GM12878 (cell line): ENCODE measurements at regions not wholly inside any gene's neighbourhood (a gene's known extent, or its start where the extent isn't known, plus 50 kb on each side); places are given as distances from the start of the nearest gene placed in this dataset.

Source experiments
- ATAC-seq: fragments of 200-7000 bp; cut with Tn5 transposase; 3 replicates; pipeline ENCODE4 v1.9.1; 2020; ENCODE audit warnings: mild to moderate bottlenecking, moderate library complexity
- BruUV-seq: library from RNA; stranded (reverse); fragments of 400-500 nt; replicated peaks from 2 replicates; lab custom pipeline; 2021; lab: Mats Ljungman, UMichigan
- CTCF ChIA-PET: fragments of 300-600 bp; sonication (Branson Sonifier 250); formaldehyde crosslinking; extraction: SDS; loops from one replicate; lab custom pipeline; 2021; ENCODE audit warnings: inconsistent platforms; lab: Yijun Ruan, JAX
- POLR2A ChIA-PET: fragments of 350-600 bp; formaldehyde crosslinking; extraction: SDS; loops from one replicate; lab custom pipeline; 2021; ENCODE audit warnings: inconsistent platforms; lab: Charles Lee
- RAD21 ChIA-PET: fragments of 300-600 bp; sonication (Branson Sonifier 250); formaldehyde crosslinking; loops from one replicate; lab custom pipeline; 2023; ENCODE audit warnings: antibody characterized with exemption; ENCODE audit not compliant: unreplicated experiment; lab: Charles Lee
- SMC1A ChIA-PET: fragments of 300-600 bp; sonication (Branson Sonifier 250); formaldehyde crosslinking; loops from one replicate; lab custom pipeline; 2023; ENCODE audit not compliant: unreplicated experiment, uncharacterized antibody; lab: Charles Lee
- DNase-seq: peaks from one replicate; pipeline ENCODE4 v3.0.0-alpha.2; 2011; ENCODE audit warnings: low read depth, low spot score
- FAIRE-seq: peaks from 3 replicates; lab custom pipeline; 2011; peaks lifted over from hg19 to GRCh38; lab: Jason Lieb, UNC
- H2AFZ ChIP-seq: 2 replicates; pipeline ENCODE4 v1.6.0; 2011; ENCODE audit warnings: low read depth, low read length, control low read depth; ENCODE audit not compliant: control insufficient read depth
- H3K27ac ChIP-seq: 2 replicates; pipeline ENCODE4 v1.5.1; 2011; ENCODE audit warnings: control low read depth; ENCODE audit not compliant: control insufficient read depth, insufficient read depth
- H3K27me3 ChIP-seq, 2 experiments: replicated peaks in 1 of 2; 2 replicates each; pipeline versions ENCODE4 v1.6.0 to v1.6.1; 2011; ENCODE audit warnings: low read length in 1 of 2; ENCODE audit not compliant: control insufficient read depth in 2 of 2, insufficient read depth in 2 of 2
- H3K36me3 ChIP-seq, 2 experiments: 2 replicates each; pipeline ENCODE4 v1.5.1; 2011; ENCODE audit warnings: low read length in 1 of 2; ENCODE audit not compliant: control insufficient read depth in 2 of 2, insufficient read depth in 2 of 2
- H3K4me1 ChIP-seq: 2 replicates; pipeline ENCODE4 v1.6.1; 2011; ENCODE audit warnings: mild to moderate bottlenecking, low read length, moderate library complexity, mixed read lengths; ENCODE audit not compliant: control insufficient read depth, insufficient read depth
- H3K4me2 ChIP-seq: 2 replicates; pipeline ENCODE4 v1.6.0; 2011; ENCODE audit warnings: control low read depth; ENCODE audit not compliant: control insufficient read depth, insufficient read depth
- H3K4me3 ChIP-seq: fragments of 200-600 bp; sonication (generic); 2 replicates; pipeline ENCODE4 v1.5.1; 2016
- H3K79me2 ChIP-seq: 2 replicates; pipeline ENCODE4 v1.6.0; 2011; ENCODE audit warnings: low read length; ENCODE audit not compliant: control insufficient read depth, insufficient read depth
- H3K9ac ChIP-seq: 2 replicates; pipeline ENCODE4 v1.8.0; 2011; ENCODE audit warnings: low read length, control low read depth, mixed read lengths; ENCODE audit not compliant: control insufficient read depth, insufficient read depth
- H3K9me3 ChIP-seq: replicated peaks from 3 replicates; pipeline ENCODE4 v1.5.1; 2011; ENCODE audit warnings: mild to moderate bottlenecking, low read length; ENCODE audit not compliant: control insufficient read depth, insufficient read depth
- H4K20me1 ChIP-seq: 2 replicates; pipeline ENCODE4 v1.6.0; 2011; ENCODE audit not compliant: control insufficient read depth, insufficient read depth
- ATF2 ChIP-seq: IDR thresholded peaks from 2 replicates; pipeline ENCODE4 v1.6.1; 2012; ENCODE audit warnings: low read length, inconsistent platforms
- BRCA1 ChIP-seq: IDR thresholded peaks from 2 replicates; pipeline ENCODE4 v1.6.1; 2011; ENCODE audit warnings: low read depth, low read length, improper control_type of control experiment
- CBFB ChIP-seq: IDR thresholded peaks from 2 replicates; pipeline ENCODE4 v1.6.1; 2016; ENCODE audit warnings: antibody characterized with exemption, low read depth
- FOS ChIP-seq: IDR thresholded peaks from 3 replicates; pipeline ENCODE4 v1.6.1; 2011; ENCODE audit warnings: borderline replicate concordance; ENCODE audit not compliant: insufficient read length; ENCODE audit errors: extremely low read depth
- GATAD2B ChIP-seq: fragments of 450-650 bp; conservative IDR thresholded peaks from 2 replicates; pipeline ENCODE4 v1.6.1; 2017; ENCODE audit warnings: low read depth, mild to moderate bottlenecking, moderate library complexity
- MEF2A ChIP-seq: IDR thresholded peaks from 2 replicates; pipeline ENCODE4 v1.6.1; 2011; ENCODE audit warnings: low read depth, mild to moderate bottlenecking, low read length, moderate library complexity; ENCODE audit not compliant: insufficient read depth
- MLLT1 ChIP-seq: fragments of 450-650 bp; IDR thresholded peaks from 2 replicates; pipeline ENCODE4 v1.6.1; 2016; ENCODE audit warnings: mild to moderate bottlenecking
- NRF1 ChIP-seq: conservative IDR thresholded peaks from 2 replicates; pipeline ENCODE4 v1.6.1; 2011; ENCODE audit warnings: mild to moderate bottlenecking, low read depth, low read length, improper control_type of control experiment
- POLR2A ChIP-seq: IDR thresholded peaks from 2 replicates; pipeline ENCODE4 v1.6.1; 2011; ENCODE audit warnings: low read depth, mild to moderate bottlenecking, low read length
- POLR2AphosphoS5 ChIP-seq: IDR thresholded peaks from 2 replicates; pipeline ENCODE4 v1.6.1; 2011; ENCODE audit warnings: mild to moderate bottlenecking, low read length, inconsistent platforms
- SREBF2 ChIP-seq: IDR thresholded peaks from 2 replicates; pipeline ENCODE4 v1.6.1; 2012; ENCODE audit warnings: mild to moderate bottlenecking, low read length
- ZNF207 ChIP-seq: fragments of 450-650 bp; IDR thresholded peaks from 2 replicates; pipeline ENCODE4 v1.6.1; 2014; ENCODE audit warnings: antibody characterized with exemption, mild to moderate bottlenecking, borderline replicate concordance
- ZNF274 ChIP-seq: IDR thresholded peaks from one replicate; pipeline ENCODE4 v1.8.0; 2011; ENCODE audit not compliant: insufficient read length, insufficient read depth
- WGBS: methylation state at CpG from one replicate; pipeline ENCODE4 v1.1.6; 2016; ENCODE audit warnings: low lambda C conversion rate; ENCODE audit not compliant: insufficient replicate concordance, insufficient coverage; ENCODE audit errors: missing lambda C conversion rate; 5-methylcytosine and 5-hydroxymethylcytosine counted together
- in situ Hi-C: fragments of 300-500 bp; cut with MboI; formaldehyde crosslinking; loops from 9 replicates; pipeline ENCODE4 v1.14.3; 2018; ENCODE audit warnings: mixed read lengths
- intact Hi-C: fragments of 100-400 bp; cut with micrococcal nuclease; formaldehyde crosslinking; loops from one replicate; pipeline ENCODE4 v1.14.2; 2022; ENCODE audit not compliant: unreplicated experiment
- TF ChIP-seq, protein P1 (sequence below): IDR thresholded peaks from 2 replicates; pipeline ENCODE4 v1.6.1; 2012; ENCODE audit warnings: low read depth, low read length, improper control_type of control experiment
- TF ChIP-seq, protein P2 (sequence below): fragments of 150-350 bp; IDR thresholded peaks from 2 replicates; pipeline ENCODE4 v1.6.1; 2016; ENCODE audit warnings: low read depth, low read length

DNA sequence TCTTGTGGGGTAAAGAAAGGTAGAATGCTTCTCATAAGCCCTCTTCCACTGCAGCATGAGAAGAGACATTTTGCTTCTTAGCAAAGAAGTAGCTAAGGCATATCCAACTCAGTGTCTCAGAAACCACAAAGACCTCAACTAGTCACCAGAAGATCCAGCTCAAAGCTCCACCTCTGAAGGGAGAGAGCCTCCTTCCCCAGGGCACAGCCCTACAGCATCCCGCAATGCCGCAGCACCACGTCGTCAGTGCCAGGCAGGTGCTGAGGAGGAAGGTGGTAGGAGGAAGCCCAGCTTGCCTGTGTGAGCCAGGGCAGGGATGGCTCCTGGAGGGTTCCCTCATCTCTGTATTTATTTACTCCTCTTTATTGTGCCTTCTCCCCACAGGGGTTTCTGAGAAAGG lies 385.6 kb upstream of the NPVF start:
- SMC1A ChIA-PET, result no interaction called here
- Histone ChIP-seq H3K27me3 (no peaks in the 10 kb centered on the region; a peak in 1 of 4 replicates), H3K9me3 (no peaks in the 10 kb centered on the region), H4K20me1 (no peaks in the 10 kb centered on the region), H3K79me2 (no peaks in the 10 kb centered on the region), H2AFZ (no peak overlapping the region), H3K36me3 (no peaks in the 10 kb centered on the region), H3K4me3 (no peak overlapping the region), H3K4me2 (no peak overlapping the region), H3K27ac (no peak overlapping the region), H3K4me1 (no peaks in the 10 kb centered on the region), H3K9ac (no peak overlapping the region)
- intact Hi-C loops, result no loop called here
- BruUV-seq, result no TSS peak
- no peak for ATAC-seq
- no peak for DNase-seq
- FAIRE-seq, result no peak
- CTCF ChIA-PET, result no interaction called here
- 40% methylated on average over 4 of the region's 4 CpGs for whole genome bisulfite sequencing
- TF ChIP-seq FOS (no peak), ZNF207 (no peak), NRF1 (no peak), ZNF274 (no peak), GATAD2B (no peak), ATF2 (no peak), POLR2A (no peak), SREBF2 (no peak), MLLT1 (no peak), MEF2A (no peak), CBFB (no peak), BRCA1 (no peak), POLR2AphosphoS5 (no peak)
- TF ChIP-seq, protein P1, sequence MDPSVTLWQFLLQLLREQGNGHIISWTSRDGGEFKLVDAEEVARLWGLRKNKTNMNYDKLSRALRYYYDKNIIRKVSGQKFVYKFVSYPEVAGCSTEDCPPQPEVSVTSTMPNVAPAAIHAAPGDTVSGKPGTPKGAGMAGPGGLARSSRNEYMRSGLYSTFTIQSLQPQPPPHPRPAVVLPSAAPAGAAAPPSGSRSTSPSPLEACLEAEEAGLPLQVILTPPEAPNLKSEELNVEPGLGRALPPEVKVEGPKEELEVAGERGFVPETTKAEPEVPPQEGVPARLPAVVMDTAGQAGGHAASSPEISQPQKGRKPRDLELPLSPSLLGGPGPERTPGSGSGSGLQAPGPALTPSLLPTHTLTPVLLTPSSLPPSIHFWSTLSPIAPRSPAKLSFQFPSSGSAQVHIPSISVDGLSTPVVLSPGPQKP, result no peak
- TF ChIP-seq, protein P2, sequence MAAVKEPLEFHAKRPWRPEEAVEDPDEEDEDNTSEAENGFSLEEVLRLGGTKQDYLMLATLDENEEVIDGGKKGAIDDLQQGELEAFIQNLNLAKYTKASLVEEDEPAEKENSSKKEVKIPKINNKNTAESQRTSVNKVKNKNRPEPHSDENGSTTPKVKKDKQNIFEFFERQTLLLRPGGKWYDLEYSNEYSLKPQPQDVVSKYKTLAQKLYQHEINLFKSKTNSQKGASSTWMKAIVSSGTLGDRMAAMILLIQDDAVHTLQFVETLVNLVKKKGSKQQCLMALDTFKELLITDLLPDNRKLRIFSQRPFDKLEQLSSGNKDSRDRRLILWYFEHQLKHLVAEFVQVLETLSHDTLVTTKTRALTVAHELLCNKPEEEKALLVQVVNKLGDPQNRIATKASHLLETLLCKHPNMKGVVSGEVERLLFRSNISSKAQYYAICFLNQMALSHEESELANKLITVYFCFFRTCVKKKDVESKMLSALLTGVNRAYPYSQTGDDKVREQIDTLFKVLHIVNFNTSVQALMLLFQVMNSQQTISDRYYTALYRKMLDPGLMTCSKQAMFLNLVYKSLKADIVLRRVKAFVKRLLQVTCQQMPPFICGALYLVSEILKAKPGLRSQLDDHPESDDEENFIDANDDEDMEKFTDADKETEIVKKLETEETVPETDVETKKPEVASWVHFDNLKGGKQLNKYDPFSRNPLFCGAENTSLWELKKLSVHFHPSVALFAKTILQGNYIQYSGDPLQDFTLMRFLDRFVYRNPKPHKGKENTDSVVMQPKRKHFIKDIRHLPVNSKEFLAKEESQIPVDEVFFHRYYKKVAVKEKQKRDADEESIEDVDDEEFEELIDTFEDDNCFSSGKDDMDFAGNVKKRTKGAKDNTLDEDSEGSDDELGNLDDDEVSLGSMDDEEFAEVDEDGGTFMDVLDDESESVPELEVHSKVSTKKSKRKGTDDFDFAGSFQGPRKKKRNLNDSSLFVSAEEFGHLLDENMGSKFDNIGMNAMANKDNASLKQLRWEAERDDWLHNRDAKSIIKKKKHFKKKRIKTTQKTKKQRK, result no peak
- RAD21 ChIA-PET, result no interaction called here
- POLR2A ChIA-PET, result no interaction called here
- in situ Hi-C loops, result no loop called here
